Stimulated activated CD8-positive, alpha-beta memory T cell treated with anti-CD3 and anti-CD28 coated beads, Interleukin-4, amount 100 ng/mL, for 24 hours (primary cell): ENCODE measurements at regions not wholly inside any gene's neighbourhood (a gene's known extent, or its start where the extent isn't known, plus 50 kb on each side); places are given as distances from the start of the nearest gene placed in this dataset.

Experiments
- DNase-seq: peaks from one replicate; pipeline ENCODE4 v3.0.0-alpha.2; 2020; ENCODE audit warnings: low read depth

GRCh38 chr2:7815726-7816125 lies 866.1 kb upstream of the ID2 start:
- no peak for DNase-seq

GRCh38 chr2:7816233-7816632 lies 865.6 kb upstream of the ID2 start:
- DNase-seq = no peak

- no peak for DNase-seq
These were observed 864.9 kb upstream of the ID2 start for GRCh38 chr2:7816944-7817343.

DNA sequence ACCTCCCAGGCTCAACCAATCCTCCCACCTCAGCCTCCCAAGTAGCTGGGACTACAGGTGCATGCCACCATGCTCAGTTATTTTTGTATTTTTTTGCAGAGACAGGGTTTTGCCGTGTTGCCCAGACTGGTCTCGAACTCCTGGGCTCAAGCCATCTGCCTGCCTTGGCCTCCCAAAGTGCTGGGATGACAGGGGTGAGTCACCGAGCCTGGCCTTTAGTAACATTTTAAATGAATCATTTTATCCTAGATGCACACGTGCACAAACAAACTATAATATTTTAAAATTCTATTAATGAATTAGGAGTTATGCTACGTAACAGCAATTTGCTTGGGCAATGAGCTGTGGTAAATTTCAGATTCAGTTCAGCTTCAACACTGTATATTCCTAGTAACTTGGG lies 862.5 kb upstream of the ID2 start:
- DNase-seq = no peak

- DNase-seq = no peak
These were observed 862.0 kb upstream of the ID2 start for GRCh38 chr2:7819850-7820249.

DNA sequence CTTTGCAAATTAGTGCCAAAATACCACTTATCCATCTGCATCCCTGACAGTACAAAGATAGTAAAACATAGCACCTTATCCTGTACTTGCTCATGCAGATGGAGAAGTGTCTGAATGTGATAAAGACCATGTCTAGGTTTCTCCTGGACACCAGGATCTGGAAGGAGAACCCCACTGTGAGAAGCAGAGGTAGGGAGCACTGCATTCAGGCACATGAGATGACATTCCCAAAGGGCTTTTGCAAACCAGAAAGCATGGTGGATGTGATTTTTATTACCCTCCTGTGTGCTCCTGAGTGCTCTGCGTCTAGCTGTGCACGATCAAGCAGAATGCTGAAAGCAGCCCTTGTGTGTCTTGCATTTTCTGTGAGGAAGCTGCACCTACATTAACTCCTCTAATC lies 857.6 kb upstream of the ID2 start:
- DNase-seq = no peak

GRCh38 chr2:7825591-7826312 lies 856.1 kb upstream of the ID2 start:
- DNase-seq = peak; percentile 14

- no peak for DNase-seq
These were observed 855.2 kb upstream of the ID2 start for GRCh38 chr2:7826656-7827055.

DNA sequence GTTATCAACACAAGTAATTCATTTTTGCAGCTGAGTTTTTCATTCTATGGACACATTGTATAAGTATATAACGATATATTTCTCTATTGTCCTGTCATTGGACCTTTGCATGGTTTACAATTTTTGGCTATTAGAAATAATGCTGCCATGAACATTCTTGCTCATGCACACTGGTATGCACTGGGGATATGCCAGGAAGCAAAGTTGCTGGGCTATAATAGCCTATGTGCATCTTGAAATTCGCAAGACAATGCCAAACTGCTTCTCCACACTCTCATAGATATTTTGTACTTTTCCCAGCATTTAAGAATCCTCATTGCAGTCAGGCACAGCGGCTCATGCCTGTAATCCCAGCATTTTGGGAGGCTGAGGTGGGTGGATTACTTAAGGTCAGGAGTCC lies 852.6 kb upstream of the ID2 start:
- DNase-seq = no peak

GRCh38 chr2:7830616-7831015 lies 851.2 kb upstream of the ID2 start:
- no peak for DNase-seq

DNA sequence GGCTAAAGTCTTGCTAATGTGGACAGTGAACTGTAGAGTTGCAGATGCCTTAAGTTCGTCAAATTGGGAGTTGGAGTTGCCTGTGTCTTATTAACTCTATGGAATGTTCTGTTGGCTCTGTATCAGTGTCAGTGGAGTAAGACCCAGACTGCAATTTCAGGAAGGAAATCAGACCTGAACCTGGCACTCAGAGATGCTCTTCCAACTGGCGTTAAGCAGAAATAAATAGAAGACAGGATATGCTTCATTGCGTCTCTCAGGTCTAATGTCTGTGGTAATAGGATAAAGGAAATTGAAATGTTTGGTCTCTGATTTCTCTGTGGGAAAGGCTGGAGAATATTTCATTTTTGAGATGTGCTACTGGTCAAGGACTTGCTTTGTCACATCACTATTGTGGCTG lies 846.7 kb upstream of the ID2 start:
- DNase-seq = no peak

- DNase-seq = no peak
These were observed 845.9 kb upstream of the ID2 start for GRCh38 chr2:7835693-7836680.

DNA sequence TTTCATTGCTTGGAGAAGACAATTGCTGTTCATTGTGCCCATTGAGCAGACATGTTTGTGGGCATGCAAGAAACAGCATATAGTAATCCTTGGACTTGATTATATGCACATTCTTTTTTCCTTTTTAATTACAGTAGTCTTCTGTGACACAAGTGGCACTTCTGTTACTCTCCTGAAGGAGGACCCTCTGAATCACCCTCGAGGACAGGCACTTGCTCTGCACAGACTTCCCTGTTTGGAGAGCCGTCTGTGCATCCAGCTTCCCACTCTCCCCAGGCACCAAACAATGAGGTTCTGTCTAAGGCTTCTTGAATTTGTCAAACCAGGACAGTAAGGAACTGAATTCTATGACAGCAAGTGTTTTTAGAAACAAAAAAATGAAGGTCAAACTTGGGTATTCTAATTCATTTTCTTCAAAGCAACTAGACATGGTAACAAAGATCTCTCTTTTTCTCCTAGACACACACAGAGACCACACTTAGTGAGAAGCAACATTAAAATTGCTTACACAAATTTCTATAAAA lies 844.6 kb upstream of the ID2 start:
- no peak for DNase-seq

- no peak for DNase-seq
These were observed 843.2 kb upstream of the ID2 start for GRCh38 chr2:7838669-7839068.

DNA sequence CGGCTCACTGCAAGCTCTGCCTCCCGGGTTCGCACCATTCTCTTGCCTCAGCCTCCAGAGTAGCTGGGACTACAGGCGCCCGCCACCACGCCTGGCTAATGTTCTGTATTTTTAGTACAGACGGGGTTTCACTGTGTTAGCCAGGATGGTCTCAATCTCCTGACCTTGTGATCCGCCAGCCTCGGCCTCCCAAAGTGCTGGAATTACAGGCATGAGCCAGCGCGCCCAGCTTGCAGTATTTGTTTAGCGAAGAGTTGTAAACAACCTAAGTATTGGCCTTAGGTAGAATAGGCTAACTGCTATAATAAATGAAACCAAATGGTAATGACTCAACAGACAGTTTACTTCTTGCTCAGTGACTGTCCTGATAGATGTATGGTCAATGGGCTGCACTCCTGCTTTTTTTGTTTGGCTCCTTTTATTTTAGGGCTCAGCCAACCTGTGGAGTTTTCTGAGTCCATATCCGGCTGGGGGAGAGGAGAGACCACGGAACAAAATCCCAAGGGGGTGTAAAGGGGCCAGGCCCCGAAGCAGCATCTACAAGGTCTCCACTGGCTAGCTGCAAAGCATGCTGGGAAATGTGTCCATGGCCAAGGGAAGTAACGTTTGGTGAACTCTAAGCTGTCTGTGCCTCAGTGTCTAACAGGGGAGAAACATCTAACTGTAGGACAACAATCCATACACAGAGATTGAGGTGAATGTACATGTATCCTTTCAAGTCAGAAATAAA lies 841.0 kb upstream of the ID2 start:
- DNase-seq = no peak

DNA sequence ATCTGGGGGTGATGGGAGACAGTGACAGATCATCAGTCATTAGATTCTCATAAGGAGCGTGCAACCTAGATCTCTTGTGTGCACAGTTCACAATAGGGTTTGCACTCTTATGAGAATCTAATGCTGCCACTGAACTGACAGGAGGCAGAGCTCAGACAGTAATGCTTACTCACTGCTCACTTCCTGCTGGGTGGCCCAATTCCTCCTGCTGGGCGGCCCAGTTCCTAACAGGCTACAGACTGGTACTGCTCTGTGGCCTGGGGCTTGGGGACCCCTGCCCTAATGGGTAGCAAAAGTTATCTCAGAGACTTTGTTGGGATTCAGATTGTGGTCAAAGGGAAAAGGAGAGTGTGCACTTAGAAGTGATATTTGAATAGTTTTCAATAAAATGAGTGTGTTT lies 840.1 kb upstream of the ID2 start:
- no peak for DNase-seq

DNA sequence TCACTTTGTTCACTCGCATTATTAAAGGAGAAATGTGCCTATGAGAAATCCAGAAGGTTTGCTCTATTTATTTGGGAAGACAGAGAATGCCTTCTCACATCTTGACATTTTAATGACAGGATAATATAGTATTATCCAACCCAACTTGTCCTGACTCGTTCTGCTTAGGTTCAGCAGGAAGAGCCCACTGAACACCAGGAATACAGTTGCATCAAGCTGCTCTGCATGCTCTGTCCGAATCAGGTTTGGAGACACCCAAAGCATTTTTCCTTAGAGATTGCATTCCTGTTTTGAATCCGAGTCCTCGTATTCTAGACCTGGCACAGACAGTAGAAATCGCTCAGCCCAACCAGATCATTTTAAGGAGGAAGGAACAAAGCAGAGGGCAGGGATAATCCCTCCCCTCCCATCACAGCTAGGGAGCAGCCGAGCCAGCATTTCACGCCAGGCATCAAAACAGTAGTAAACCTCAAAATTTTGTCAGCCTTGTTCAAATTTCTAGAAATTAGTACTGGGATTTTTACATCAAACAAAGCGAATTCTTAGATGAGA lies 837.4 kb upstream of the ID2 start:
- no peak for DNase-seq

GRCh38 chr2:7845332-7845731 lies 836.5 kb upstream of the ID2 start:
- DNase-seq = no peak

GRCh38 chr2:7846607-7847006 lies 835.2 kb upstream of the ID2 start:
- no peak for DNase-seq

DNA sequence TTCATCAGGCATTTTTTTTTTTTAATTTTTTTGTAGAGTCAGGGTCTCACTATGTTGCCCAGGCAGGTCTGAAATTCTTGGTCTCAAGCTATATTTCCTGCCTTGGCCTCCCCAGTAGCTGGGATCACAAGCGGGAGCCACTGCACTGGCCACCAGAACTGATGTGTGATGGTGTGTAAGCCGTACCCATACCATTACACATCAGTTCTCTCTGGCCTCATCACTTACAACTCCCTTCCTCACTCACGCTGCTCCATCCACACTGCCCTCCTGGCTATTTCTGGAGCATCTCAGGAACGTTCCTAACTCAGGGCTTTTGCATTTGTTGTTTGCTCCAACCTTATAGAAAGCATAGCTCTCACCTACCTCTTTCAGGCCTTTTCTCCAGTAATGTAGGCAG lies 834.5 kb upstream of the ID2 start:
- DNase-seq = no peak

DNA sequence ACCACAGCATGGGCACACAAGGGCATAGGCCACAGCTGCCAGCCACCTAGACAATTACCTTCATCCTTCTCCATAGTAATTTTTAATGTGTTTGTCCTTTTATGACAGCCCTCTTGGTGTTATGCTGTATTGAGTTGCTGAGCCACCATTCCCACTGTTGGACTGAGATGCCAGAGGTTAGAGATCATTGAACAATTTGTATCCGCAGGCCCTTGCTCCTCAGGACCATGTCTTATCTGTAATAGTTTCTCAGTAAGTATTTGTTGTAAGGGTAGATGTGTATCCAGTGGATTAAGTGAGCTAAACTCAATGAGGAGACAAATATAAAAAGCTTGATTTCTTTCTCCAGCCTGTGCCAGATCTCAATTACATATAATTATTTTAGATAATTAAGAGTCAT lies 832.8 kb upstream of the ID2 start:
- DNase-seq = no peak

DNA sequence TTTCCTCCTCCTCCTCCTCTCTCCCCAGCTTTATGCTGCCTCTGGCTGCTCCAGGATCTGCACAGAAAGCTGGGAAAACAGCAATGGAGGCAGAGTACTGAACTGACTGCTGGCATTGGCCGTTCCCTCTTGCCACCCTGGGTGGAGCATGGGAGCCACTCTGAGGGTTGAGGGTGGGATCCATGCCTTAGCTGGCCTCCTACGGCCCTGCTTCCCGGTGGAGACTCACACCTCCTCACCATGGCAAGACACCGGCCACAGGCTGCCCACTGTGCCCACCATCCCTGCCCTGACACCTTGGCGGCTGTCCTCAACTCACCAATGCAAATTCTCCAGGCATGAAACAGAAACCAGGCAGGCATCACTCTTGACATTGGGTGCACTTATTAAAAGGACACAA lies 832.3 kb upstream of the ID2 start:
- no peak for DNase-seq
